ENCODE measurements at regions not wholly inside any gene's neighbourhood (a gene's known extent, or its start where the extent isn't known, plus 50 kb on each side); places are given as distances from the start of the nearest gene placed in this dataset.
A peak's percentile ranks its signal among the peaks of the same experiment; 100 is the strongest.

GRCh38 chr6:134866563-134866962, 83.3 kb downstream of the ALDH8A1 start:
- intact Hi-C loops (cut with DNase I) = no loop called here

GRCh38 chr6:134864558-134864957, 85.3 kb downstream of the ALDH8A1 start:
- intact Hi-C loops (cut with DNase I) = no loop called here
- DNase-seq = no peak

More at GRCh38 chr6:134866563-134866962, 83.3 kb downstream of the ALDH8A1 start:
- DNase-seq = no peak

- DNase-seq = no peak
- intact Hi-C loops (cut with DNase I) = no loop called here
Measured at GRCh38 chr6:134863763-134864510, 86.0 kb downstream of the ALDH8A1 start.

- intact Hi-C loops (cut with DNase I) = no loop called here
- no peak for DNase-seq
Measured at GRCh38 chr6:134854366-134854765, 95.5 kb downstream of the ALDH8A1 start.

GRCh38 chr6:134853111-134854055, 96.5 kb downstream of the ALDH8A1 start:
- no peak for DNase-seq
- intact Hi-C loops (cut with DNase I) = no loop called here

DNA sequence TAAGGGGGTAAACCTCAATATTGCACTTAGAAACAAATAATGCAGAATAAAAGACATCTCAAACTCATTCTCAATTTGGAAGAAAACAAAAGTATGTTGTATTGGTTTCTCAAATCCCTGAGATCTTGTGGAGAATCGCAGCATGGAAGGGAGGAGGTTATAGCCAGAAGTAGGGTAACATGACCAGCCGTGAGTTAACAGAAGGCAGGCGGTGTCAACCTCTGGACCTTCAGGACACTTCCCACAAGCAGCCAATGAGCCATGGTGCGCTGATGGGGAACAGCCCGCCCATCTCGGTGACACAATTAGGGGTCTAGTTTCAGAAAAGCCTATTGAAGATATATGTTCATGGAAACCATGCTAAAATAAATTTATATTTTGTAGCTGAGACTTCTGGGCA, 98.4 kb downstream of the ALDH8A1 start:
- intact Hi-C loops (cut with DNase I) = no loop called here
- peak in 1 of 10 donors; percentile 27 for DNase-seq

DNA sequence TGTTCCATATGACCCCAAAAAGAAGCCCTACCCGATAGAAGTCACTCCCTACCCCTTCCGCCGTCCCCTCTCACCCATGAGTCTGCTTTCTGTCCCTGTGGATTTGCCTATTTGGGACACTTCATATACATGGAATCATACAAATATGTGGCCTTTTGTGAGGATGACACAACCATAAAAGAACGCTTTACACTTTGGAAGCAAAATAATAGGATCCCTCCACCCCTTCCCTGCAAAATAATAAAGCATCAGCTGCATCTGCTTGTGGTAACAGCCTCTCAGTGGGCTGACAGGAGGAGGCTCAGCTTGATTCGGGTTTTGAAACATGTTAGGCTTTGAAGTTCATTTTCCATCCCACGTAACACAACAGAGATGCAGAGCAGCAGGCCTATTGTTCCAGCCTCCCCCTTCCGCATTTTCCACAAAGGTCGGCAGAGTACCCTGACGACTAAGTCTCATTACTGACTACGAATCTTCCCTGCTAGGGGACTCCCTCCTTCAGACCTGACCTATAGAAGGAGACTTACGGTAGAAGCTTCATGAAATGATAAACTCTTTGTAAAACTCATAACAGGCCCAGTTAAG, 99.1 kb downstream of the ALDH8A1 start:
- DNase-seq = no peak
- intact Hi-C loops (cut with DNase I) = no loop called here

- DNase-seq = peak in 1 of 10 donors; percentile 22
- intact Hi-C loops (cut with DNase I) = no loop called here
Measured at GRCh38 chr6:134849920-134850447, 99.9 kb downstream of the ALDH8A1 start.

DNA sequence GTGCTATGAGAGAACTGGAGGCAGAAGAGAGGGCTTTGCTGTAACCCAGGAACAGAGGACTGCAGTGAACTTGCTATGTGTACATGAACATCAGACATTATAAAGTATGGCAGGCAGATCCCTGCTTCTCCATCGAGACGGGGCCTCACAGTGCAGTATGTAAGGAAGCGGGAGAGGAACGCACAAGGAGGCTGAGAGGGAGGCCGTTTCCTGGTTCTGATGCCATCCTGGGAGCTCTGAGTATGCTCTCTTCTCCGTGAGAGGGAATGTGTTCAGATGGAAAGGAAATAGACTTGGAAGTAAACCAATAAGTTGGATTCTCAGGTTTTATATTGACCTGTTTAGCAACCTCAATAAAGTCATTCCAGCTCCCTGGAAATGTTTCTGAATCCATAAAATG, 101.8 kb downstream of the ALDH8A1 start:
- intact Hi-C loops (cut with DNase I) = no loop called here

DNA sequence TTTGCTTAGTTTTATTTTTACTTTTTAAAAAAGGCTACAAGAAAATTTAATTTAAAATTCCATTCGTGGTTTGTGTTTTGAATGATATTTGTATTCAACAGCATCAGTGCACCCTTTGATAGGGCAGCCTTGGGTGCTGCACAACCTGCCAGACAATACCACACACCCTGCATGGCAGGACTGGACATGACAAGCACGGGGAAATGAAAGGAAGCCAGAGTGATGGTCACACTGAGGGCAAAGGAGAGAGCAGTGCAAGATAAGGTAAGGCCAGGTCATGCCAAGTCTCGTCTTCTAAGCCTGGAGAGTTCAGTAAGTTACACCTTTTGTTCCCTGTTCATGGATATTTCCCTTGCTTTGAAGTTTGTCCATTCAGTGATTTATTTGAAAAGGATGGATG, 103.0 kb downstream of the ALDH8A1 start:
- intact Hi-C loops (cut with DNase I) = no loop called here

More for the DNA sequence above, 101.8 kb downstream of the ALDH8A1 start:
- DNase-seq = peak in 1 of 10 donors; percentile 58

GRCh38 chr6:134846031-134846430, 103.9 kb downstream of the ALDH8A1 start:
- DNase-seq = no peak
- intact Hi-C loops (cut with DNase I) = no loop called here

More for the DNA sequence above, 103.0 kb downstream of the ALDH8A1 start:
- peak in 1 of 10 donors; percentile 24 for DNase-seq

DNA sequence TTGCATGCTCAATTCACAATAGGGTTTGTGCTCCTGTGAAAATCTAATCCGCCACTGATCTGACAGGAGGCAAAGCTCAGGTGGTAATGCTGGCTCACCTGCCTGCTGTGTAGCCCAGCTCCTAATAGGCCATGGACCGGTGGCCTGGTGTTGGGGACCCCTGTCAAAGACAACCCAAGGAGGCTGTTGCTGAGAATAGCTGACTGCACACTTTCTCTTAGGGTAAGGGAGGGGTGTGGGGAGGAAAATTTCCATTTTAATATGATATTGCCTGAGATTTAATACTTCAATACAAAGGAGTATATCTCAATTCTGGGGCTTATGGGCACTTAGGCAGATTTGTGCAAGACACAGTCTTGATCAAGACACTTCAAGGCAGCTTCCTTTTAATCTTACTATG, 105.8 kb downstream of the ALDH8A1 start:
- intact Hi-C loops (cut with DNase I) = no loop called here

GRCh38 chr6:134840086-134840867, 109.6 kb downstream of the ALDH8A1 start:
- DNase-seq = no peak
- intact Hi-C loops (cut with DNase I) = no loop called here

More for the DNA sequence above, 105.8 kb downstream of the ALDH8A1 start:
- DNase-seq = no peak

DNA sequence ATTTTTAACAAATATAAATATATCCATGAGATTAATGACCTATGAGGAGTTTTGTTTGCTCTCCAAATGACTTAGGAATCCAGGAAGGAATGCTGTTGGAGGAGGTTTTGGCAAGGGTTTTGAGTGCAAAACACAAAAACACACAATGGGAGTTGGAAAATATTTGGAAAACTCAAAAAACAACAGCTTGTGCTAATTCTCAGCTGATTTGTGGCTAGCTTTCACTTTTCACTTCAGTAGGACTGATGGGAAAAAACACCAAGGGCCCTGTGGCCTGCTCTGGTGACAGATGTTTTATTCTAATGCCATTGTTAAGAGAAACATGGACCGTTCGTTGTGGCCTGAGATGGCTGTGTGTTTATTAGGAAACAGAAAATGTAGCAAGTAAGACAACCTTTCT, 113.9 kb downstream of the ALDH8A1 start:
- intact Hi-C loops (cut with DNase I) = no loop called here
- no peak for DNase-seq

GRCh38 chr6:134830940-134831339, 119.0 kb downstream of the ALDH8A1 start:
- intact Hi-C loops (cut with DNase I) = no loop called here
- DNase-seq = no peak

DNA sequence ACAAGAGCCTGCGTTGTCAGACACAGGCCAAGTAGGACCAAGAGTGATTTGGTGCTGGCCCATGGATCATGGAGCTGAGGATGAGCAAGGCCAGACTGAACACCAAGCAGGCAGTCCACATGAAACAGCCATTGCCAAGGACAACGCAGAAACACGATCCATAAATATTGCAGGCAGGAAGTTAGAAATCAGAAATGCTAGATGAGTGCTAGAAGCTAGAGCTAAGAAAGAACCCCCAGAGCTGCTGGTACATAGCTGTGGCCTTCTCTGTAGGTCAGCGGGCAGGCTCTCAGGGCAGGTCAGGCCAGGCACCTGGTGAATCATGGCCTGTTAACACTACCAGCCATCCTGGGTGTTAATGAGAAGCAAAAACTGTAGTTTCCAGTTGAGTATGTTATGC, 119.7 kb downstream of the ALDH8A1 start:
- no peak for DNase-seq
- intact Hi-C loops (cut with DNase I) = no loop called here

DNA sequence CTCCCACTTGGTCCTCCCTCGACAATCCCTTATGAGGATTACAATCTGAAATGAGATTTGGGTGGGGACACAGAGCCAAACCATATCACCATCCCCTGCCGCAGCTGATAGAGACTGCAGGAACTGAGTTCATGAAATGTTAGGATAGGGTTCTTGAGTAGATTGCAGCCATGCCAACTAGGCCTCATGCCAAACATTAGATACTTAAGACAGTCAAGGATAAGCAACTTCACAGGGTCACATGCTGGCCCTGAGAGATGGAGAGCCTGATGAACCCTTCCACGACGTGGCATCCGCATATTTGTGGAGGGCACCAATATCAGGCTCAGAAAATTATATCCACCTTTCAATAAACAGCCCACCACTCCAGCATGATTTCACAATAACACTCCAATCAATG, 121.3 kb downstream of the ALDH8A1 start:
- DNase-seq = no peak
- intact Hi-C loops (cut with DNase I) = loop anchor here (10.0 kb wide), 1 partner anchor 254 kb away; no protein-coding TSS in a partner anchor

DNA sequence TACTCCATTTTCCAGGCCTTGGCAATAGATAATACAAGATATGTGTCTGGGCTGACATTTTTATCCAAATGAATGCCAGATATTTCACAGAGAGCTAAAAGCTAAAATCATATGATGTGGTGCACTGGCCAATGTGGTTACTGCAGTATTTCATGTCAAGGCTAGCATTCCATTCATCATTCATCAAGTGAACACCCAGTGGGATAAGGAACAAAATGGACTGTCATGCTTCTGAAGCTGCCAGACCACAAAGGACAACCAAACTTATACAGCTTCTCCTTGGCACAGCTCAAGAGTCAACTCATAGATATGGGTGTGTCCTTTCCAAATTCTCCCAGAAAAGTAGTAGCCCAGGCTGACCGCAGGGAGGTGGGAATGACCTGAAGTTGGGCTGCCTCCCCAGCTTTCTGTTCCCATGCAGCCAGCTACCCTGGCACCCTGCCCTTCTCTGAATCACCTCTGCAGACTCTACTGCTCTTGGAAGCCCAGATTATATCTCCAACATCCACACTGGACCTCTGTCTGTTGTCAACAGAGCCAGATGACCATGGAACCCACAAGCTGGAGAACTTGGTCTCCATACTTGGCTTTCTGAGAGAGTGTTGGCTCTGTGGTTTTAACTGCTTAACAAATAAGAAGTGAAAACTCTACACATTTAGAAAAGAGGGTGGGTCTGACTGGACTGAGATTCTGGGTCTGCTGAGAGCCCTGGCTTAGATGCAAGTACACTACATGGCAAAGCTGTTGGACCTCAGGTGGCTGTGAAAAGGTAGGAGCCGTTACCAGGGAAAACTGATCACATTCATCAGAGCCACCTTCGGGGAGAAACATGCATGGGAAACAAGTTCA, 122.8 kb downstream of the ALDH8A1 start:
- no peak for DNase-seq

DNA sequence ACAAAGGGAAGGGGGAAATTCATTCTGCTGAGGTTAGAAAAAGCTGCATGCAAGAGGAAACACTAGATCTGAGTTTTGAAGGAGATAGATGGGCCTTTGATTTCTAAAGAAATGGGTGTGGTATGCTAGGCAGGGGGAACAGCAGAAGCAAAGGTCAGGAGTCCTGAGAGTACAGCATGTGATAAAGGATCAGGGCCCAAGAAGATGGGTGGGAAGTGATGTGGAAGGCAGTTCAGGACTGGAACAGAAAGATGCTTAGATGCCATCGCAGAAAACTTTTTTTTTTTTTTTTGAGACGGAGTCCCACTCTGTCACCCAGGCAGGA, 126.2 kb downstream of the ALDH8A1 start:
- intact Hi-C loops (cut with DNase I) = loop anchor here (1.0 to 10.0 kb wide), 5 partner anchors 59 to 701 kb away; no protein-coding TSS in a partner anchor
- no peak for DNase-seq

More for the DNA sequence above, 122.8 kb downstream of the ALDH8A1 start:
- intact Hi-C loops (cut with DNase I) = loop anchor here (10.0 kb wide), 1 partner anchor 252 kb away; no protein-coding TSS in a partner anchor

Data from posterior cingulate gyrus (tissue), 11 donors.